A549 (cell line): ENCODE measurements at regions not wholly inside any gene's neighbourhood (a gene's known extent, or its start where the extent isn't known, plus 50 kb on each side); places are given as distances from the start of the nearest gene placed in this dataset.

Source experiments
- CTCF ChIP-seq: fragments of >200 bp; sonication (Bioruptor Twin); formaldehyde crosslinking; IDR thresholded peaks from 3 replicates; pipeline ENCODE4 v1.5.1; 2016
- EP300 ChIP-seq, 2 experiments: fragments of >200 bp; sonication (Bioruptor Twin); formaldehyde crosslinking; IDR thresholded peaks; 2 replicates in 1 of 2; 3 replicates in 1 of 2; pipeline ENCODE4 v1.6.1; 2016 to 2017
- MAX ChIP-seq: IDR thresholded peaks from 2 replicates; pipeline ENCODE4 v1.6.1; 2012
- PBX3 ChIP-seq: IDR thresholded peaks from 2 replicates; pipeline ENCODE4 v1.6.1; 2012
- POLR2A ChIP-seq: IDR thresholded peaks from 2 replicates; pipeline ENCODE4 v1.6.1; 2012; ENCODE audit warnings: mild to moderate bottlenecking, low read length

- no peak for TF ChIP-seq POLR2A
- TF ChIP-seq MAX, result no peak
- no peak for TF ChIP-seq PBX3
- no peak for TF ChIP-seq CTCF
- no peak for TF ChIP-seq EP300 (IDR thresholded peaks at IDR 0.05)
These were observed 50.6 kb upstream of the NEMP2 start for GRCh38 chr2:190584980-190585661.
